ENCODE measurements at regions not wholly inside any gene's neighbourhood (a gene's known extent, or its start where the extent isn't known, plus 50 kb on each side); places are given as distances from the start of the nearest gene placed in this dataset.

GRCh38 chr5:125263356-125263755 is 516.9 kb upstream of the ZNF608 start:
- DNase-seq: no peak

- DNase-seq: no peak
These were observed 519.7 kb upstream of the ZNF608 start for GRCh38 chr5:125266106-125266505.

DNA sequence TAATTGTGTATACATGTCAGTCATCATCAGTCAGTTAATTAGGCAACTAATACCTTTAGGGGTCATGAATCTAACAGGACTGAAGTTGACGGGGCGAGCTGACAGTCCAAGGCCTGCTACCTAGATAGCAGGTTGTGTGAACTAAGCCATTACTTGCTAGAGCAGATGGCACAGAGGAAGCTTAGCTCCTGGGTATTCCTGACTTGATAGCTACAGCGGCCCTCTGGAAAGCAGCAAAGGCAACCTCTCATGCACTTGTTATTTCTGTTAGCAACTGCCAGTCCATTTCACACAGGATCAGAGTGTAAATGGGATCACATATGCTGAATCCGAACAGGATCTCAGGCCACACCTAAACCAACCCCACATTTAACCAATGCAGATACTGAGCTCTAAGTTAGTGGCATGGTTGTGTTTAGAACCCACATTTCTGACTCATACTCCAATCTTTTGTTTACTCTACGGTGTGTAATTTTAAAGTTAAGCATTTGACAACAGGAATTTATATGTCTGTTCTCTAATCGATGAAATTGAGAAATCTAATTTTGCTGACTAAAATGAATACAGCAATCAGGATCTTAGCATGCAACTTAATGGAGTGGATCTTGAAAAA is 521.3 kb upstream of the ZNF608 start:
- DNase-seq: no peak

GRCh38 chr5:125269926-125270325 is 523.5 kb upstream of the ZNF608 start:
- DNase-seq: no peak

DNA sequence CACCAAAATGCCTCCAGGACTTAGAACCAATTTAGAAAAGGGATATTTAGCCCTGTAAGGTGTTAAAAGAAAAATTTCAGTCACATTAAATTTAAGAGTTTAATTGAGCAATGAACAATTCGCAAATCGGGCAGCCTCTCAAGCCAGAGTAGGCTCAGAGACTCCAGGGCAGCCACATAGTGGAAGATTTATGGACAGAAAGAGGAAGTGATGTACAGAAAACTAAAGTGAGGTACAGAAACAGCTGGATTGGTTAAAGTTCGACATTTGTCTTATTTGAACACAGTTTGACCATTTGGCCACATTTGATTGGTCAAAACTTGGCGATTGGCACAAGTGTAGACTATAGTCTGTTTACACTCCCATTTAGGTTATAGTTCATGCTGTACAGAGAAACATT is 525.9 kb upstream of the ZNF608 start:
- DNase-seq: no peak

- DNase-seq: no peak
These were observed 527.8 kb upstream of the ZNF608 start for GRCh38 chr5:125274211-125274610.

DNA sequence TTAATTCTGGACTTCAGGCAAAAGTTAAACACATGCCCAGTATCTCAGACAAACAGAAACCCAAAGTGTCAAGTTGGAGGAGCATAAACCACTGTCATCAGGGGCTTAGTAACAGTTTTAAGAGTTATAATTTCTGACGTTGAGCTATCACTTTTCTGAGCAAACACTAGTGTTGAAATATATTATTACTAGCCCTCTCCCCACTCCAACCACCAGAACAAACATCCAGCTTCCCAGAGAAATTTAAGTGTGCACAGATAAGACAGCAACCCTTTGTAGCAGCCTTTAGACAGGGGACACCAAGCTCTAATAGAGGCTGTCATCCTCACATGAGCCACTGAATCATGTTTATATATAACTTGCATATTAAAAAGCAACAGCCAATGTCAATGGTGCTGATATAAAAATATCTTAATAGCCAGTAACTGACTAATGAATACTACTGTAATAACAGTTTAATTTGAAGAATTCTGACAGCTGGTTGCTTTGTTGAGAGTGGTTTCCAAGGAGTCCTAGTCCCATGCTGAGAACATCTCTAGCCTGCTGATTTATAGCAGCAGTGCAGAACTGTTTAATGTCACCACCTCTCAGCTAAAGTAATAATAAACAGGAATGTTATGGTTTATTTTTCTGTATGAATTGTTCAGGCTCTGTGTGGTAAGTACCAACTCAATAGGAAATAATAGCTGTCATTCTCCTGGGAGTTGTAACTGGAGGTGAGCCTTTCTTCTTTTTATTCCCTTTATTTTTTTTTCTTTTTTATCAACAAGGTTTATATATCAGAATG is 528.7 kb upstream of the ZNF608 start:
- DNase-seq: no peak

DNA sequence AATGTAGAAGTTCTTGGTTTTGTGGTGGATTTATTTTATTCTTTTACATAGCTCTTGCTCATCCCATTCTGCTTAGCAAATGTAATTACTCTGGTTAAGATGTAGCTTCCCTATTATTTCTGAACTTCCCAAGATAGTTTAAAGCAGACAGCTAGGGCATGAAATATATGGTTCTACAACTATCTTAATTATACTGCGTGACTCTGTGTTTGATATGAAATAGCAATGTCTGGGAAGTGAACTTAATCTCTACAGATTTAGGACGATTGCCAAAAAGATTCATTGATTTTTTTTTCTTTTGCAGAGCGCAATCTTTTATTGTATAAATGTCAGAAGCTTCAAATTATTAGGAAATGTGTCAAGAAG is 529.3 kb upstream of the ZNF608 start:
- no peak for DNase-seq

DNA sequence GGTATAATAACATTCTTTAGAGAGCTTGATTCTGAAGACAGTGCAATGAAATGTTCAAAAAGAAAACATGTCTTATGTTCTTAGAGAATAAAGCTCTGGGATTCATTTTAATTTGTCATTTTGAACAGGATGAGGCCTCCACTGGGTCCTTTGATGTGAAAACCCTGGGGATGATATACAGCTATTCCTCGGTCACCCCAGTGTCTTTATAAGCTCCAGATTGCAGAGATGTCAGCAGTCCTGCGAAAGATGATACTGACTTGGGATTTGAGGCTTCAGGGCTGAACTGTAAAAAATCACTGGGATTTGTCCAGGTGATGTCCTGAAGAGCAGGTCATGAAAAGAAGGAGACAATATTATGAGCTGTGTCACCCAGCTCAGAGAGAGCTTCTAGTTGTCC is 529.7 kb upstream of the ZNF608 start:
- no peak for DNase-seq

DNA sequence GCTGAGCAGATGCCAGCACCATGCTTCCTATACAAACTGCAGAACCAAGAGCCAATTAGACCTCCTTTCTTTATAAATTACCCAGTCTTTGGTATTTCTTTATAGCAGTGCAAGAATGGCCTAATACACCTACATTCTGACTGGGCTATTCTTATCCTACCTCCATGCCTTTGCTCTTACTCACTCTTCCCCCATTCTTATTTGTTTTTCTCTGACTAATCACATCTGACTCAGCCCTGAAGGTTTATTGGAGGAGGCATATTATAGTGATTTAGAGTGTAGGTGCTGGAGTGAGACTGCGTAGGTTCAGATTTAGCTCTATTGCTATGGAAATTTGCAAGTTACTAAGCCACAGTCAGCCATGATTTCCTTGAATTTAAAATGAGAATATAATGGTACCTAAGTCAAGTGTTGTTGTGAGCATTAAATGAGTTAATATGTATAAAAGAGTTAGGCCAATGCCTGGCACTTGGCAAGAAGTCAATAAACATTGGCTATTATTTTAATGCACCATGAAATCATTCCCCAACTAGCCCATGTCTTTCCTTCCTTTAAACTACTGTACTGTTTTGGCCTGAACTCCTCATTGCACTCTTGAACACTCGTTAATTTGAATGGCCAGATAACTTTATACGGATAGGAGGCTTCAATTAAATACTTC is 531.2 kb upstream of the ZNF608 start:
- no peak for DNase-seq

DNA sequence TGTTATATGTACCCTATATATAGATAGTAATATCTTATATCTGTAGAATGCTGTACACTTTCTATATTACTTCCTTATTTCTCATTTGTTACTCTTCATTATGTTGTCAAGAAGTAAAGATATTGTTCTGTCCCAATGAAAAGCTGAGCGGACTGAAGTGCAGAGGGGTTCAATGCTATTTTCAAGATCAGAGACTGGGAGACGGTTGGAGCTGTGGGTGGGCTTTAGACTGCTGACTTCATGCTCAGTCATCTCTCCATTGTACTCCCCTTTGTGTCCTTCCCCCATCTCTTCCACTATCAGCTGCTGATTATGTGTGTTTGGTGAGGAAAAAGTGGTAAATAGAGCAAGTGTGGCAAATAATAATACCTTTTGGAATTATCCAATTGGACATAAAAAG is 532.3 kb upstream of the ZNF608 start:
- no peak for DNase-seq

GRCh38 chr5:125281667-125282066 is 535.2 kb upstream of the ZNF608 start:
- DNase-seq: no peak

GRCh38 chr5:125283372-125283771 is 536.9 kb upstream of the ZNF608 start:
- no peak for DNase-seq

GRCh38 chr5:125286271-125286670 is 539.8 kb upstream of the ZNF608 start:
- no peak for DNase-seq

DNA sequence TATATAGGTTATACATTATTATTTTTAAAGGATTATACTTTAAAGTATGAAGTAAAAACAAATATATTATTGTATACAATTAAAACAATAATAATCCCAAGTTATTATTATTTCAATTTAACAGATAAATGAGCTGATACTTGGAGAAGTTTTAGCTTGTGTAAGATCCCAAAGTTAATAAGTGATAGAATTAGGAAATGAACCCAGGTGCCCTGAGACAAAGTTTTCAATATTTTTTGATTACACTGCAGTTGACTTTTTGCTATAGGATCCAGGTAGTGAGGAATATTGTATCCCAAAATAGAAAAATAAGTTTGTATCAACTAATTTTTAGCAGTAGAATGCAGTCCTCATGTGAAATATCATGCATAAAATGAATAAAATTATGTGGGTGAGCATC is 543.2 kb upstream of the ZNF608 start:
- DNase-seq: no peak

DNA sequence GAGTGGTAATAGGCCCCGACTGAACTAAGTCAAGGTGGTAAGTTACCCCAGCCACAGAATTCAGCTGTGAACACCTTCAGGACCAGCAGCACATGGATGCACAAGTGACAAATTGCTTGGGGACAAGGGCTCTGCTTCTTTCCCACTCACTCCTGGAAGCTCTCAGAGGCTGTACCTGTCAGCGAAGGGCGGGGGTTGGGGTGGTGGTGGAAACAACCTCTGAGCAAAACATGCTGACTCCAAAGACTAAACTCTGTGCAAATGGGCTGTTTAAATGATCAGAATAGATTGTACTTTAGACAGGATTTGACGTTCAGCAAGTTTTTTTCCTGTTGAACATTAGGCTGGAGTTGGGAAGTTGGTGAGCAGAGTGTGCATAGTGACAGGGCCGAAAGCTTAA is 544.5 kb upstream of the ZNF608 start:
- DNase-seq: no peak

GRCh38 chr5:125291447-125291846 is 545.0 kb upstream of the ZNF608 start:
- no peak for DNase-seq

DNA sequence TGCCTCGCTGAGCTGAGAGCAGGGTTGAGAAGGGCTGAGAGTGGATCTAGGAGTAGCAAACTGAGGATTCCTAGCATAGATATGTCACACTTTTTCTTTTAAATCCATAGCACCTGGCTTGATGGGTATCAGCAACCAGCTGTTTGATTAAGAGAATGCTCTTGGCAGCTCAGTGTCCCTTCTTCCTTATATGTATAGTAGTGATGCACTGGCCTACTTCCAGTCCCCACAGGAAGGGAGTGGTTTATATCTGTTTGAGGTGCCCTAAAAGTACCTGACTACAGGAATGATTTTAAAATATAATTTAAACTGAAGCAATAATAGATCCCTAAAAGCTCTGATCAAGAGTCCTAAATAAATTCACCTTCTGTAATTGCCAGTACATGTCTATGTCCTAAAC is 546.8 kb upstream of the ZNF608 start:
- no peak for DNase-seq

- no peak for DNase-seq
These were observed 547.3 kb upstream of the ZNF608 start for GRCh38 chr5:125293726-125294125.

DNA sequence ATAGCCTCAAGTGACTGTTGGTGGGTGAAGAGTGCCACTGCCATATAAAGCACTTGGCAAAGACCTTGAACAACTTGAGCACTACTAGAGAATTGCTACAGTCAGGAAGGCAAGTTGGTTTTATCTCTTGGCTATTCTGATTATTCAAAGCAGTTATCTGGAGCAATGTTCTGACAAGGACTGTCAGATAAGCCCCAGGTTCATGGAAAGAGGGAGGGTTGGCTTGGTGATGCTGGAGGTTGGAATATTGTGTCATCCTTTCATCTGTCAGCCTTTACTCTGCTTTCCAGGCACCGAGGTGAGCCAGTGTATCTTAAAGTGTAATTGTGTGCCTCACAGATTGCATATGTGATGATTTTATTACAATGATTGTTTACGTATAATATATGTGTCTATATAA is 548.4 kb upstream of the ZNF608 start:
- DNase-seq: no peak

GRCh38 chr5:125295405-125295872 is 549.0 kb upstream of the ZNF608 start:
- DNase-seq: no peak

DNA sequence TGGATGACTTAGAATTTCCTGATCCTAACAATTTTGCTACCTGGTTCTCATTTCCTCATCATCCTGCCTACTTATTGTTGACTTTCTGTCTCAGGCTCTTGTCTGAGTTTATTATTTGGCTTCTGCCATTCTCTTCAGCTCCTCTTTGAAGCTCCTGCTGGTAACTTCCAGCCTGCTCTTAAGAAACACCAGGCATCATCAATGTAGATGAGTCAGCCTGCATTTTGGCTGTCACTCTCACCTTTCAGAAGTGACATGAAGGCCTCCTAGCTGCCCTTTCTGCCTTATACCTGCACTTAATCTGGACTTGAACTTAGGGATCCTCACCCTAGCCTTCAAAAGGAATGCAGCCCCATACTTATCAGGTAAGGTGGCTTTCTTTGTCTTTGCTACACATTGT is 551.8 kb upstream of the ZNF608 start:
- DNase-seq: no peak

DNA sequence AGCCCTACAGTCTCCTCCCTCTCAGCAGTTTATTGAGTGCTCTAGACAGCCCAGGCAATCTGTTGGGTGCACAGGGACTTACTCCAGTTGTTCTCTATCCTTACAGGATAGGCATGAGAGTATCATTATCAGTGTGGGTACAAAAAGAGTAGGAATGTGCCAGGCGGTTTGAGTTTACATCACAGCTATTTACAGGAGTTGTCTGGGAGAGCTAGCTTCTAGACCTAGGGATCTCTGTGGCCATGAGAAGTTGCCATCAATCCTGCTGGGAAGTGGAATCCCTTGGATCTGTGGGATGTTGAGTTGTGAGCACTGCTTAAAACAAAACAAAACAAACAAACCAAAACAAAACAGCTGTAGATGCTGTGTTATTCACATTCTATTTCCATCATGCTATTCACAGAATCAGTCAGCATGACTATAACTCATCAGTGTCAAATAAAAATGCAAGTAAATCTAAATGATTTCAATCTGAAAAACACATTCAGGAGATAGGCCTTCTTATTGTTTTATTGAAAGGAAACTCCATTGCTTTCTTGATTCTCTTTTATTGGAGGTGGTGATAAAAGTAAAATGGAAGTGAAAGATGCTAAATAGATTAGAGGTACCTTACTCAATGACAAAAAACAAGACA is 552.4 kb upstream of the ZNF608 start:
- DNase-seq: no peak

GRCh38 chr5:125301711-125302110 is 555.3 kb upstream of the ZNF608 start:
- no peak for DNase-seq
